Lower lobe of right lung (tissue), 2 donors: ENCODE measurements at regions not wholly inside any gene's neighbourhood (a gene's known extent, or its start where the extent isn't known, plus 50 kb on each side); places are given as distances from the start of the nearest gene placed in this dataset.

Experiments used
- ATAC-seq, 2 donors: fragments of 200-7000 bp; cut with Tn5 transposase; one replicate each; pipeline ENCODE4 v1.9.1; 2020 to 2022; ENCODE audit warnings: mild to moderate bottlenecking in 2 of 2, moderate library complexity in 2 of 2
- DNase-seq: peaks from one replicate; pipeline ENCODE4 v3.0.0-alpha.2; 2020
- H3K27ac ChIP-seq: fragments of 200-600 bp; one replicate; pipeline ENCODE4 v1.8.0; 2022
- H3K27me3 ChIP-seq: fragments of 200-600 bp; one replicate; pipeline ENCODE4 v1.8.0; 2022; ENCODE audit warnings: low read depth
- H3K36me3 ChIP-seq: fragments of 200-600 bp; one replicate; pipeline ENCODE4 v1.8.0; 2022; ENCODE audit warnings: mild to moderate bottlenecking
- H3K4me1 ChIP-seq: fragments of 200-600 bp; one replicate; pipeline ENCODE4 v1.8.0; 2022
- H3K4me3 ChIP-seq: fragments of 200-600 bp; one replicate; pipeline ENCODE4 v1.8.0; 2022; ENCODE audit warnings: mild to moderate bottlenecking
- H3K9me3 ChIP-seq: fragments of 200-600 bp; one replicate; pipeline ENCODE4 v1.8.0; 2022
- intact Hi-C: fragments of 100-400 bp; cut with DNase I; formaldehyde crosslinking; loops from one replicate; pipeline ENCODE4 v1.11.0; 2022
- TF ChIP-seq, protein P1 (sequence below): fragments of 200-600 bp; IDR thresholded peaks from one replicate; pipeline ENCODE4 v1.8.0; 2022; ENCODE audit warnings: antibody characterized with exemption, mild to moderate bottlenecking
- donor health status: DM: no; HTN: yes; CAD: no; lungs with severe emphysema.

GRCh38 chr16:73323880-73324279 is 276.0 kb upstream of the ZFHX3 start:
- Histone ChIP-seq H3K4me1 (no peaks in the 10 kb centered on the region), H3K36me3 (no peaks in the 10 kb centered on the region), H3K27ac (no peak overlapping the region), H3K27me3 (no peaks in the 10 kb centered on the region), H3K9me3 (no peaks in the 10 kb centered on the region), H3K4me3 (no peak overlapping the region)
- ATAC-seq (peak in 1 of 2 donors; percentile 17), DNase-seq (no peak)
- TF ChIP-seq, protein P1, sequence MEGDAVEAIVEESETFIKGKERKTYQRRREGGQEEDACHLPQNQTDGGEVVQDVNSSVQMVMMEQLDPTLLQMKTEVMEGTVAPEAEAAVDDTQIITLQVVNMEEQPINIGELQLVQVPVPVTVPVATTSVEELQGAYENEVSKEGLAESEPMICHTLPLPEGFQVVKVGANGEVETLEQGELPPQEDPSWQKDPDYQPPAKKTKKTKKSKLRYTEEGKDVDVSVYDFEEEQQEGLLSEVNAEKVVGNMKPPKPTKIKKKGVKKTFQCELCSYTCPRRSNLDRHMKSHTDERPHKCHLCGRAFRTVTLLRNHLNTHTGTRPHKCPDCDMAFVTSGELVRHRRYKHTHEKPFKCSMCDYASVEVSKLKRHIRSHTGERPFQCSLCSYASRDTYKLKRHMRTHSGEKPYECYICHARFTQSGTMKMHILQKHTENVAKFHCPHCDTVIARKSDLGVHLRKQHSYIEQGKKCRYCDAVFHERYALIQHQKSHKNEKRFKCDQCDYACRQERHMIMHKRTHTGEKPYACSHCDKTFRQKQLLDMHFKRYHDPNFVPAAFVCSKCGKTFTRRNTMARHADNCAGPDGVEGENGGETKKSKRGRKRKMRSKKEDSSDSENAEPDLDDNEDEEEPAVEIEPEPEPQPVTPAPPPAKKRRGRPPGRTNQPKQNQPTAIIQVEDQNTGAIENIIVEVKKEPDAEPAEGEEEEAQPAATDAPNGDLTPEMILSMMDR, result no peak
- intact Hi-C loops, result no loop called here

DNA sequence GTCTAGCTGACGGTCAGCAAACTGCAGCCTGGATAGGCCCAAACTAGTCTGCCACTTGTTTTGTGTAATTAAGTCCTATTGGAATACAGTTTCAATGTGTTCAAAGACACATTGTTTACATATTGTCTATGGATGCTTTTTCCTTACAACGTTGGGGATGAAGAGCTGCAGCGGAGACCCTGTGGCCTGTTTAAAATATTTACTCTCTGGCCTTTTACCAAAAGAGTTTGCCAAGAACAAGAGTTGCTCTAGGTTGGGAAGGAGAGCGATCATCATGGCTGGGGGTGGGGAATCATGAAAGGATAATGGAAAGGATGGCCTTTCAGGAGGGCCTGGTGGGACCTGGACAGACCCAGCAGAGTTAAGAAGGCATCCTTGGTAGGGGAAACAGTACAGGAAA is 274.9 kb upstream of the ZFHX3 start:
- Histone ChIP-seq H3K9me3 (no peaks in the 10 kb centered on the region), H3K27me3 (no peaks in the 10 kb centered on the region), H3K36me3 (no peaks in the 10 kb centered on the region), H3K4me3 (no peak overlapping the region), H3K4me1 (no peaks in the 10 kb centered on the region), H3K27ac (no peak overlapping the region)
- ATAC-seq (no peak), DNase-seq (no peak)
- TF ChIP-seq, protein P1, result no peak
- intact Hi-C loops, result no loop called here

GRCh38 chr16:73321853-73322252 is 273.9 kb upstream of the ZFHX3 start:
- Histone ChIP-seq H3K4me3 (no peak overlapping the region), H3K4me1 (no peaks in the 10 kb centered on the region), H3K9me3 (no peaks in the 10 kb centered on the region), H3K27ac (no peak overlapping the region), H3K36me3 (no peaks in the 10 kb centered on the region), H3K27me3 (no peaks in the 10 kb centered on the region)
- ATAC-seq (no peak), DNase-seq (no peak)
- intact Hi-C loops, result no loop called here
- TF ChIP-seq, protein P1, result no peak

DNA sequence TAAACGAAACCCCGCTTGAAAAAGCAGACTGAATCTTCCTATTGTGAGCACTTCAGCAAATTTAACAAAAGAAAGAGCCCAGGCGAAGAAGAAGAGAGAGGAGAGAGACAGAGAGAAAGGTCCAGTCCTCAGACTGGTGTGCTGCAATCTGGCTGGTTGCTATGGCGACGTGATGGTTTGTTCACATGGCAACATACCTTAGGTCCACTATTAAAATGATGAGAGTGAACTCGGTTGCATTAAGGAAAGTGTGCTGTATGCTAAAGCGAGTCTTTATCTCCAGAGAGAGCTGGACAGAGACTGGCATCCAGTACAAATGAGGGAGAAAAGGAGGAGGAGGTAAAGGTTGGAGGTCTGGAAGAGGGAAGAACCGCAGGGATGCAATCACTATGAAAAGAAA is 271.8 kb upstream of the ZFHX3 start:
- no peak for ATAC-seq
- no peaks in the 10 kb centered on the region for H3K9me3 ChIP-seq
- no peak for DNase-seq
- intact Hi-C loops, result no loop called here
- TF ChIP-seq, protein P1, result no peak
- no peaks in the 10 kb centered on the region for H3K4me1 ChIP-seq
- H3K27ac ChIP-seq, result no peak overlapping the region
- no peaks in the 10 kb centered on the region for H3K27me3 ChIP-seq
- no peak overlapping the region for H3K4me3 ChIP-seq
- no peaks in the 10 kb centered on the region for H3K36me3 ChIP-seq

DNA sequence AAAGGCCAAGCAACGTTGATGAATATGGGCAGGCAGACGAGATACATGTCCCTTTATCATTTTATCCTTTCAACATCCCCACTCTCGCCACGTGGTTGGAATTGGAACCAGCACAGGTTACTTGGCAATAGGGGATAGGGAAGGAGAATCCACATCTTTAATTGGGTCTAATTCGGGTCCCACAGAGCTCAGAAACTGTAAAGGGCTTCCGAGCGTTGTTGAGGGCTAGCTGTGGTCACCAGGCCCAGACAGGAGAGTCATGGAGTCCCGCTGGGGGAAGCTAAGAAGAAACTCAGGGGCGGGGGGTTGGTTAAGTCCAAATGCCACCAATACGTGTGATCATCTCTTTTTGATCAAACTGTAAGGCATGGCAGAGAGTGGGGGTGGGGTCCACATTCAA is 271.3 kb upstream of the ZFHX3 start:
- H3K4me3 ChIP-seq, result no peak overlapping the region
- H3K9me3 ChIP-seq, result no peaks in the 10 kb centered on the region
- ATAC-seq (no peak), DNase-seq (no peak)
- TF ChIP-seq, protein P1, result no peak
- no peak overlapping the region for H3K27ac ChIP-seq
- intact Hi-C loops, result no loop called here
- H3K36me3 ChIP-seq, result no peaks in the 10 kb centered on the region
- H3K4me1 ChIP-seq, result no peaks in the 10 kb centered on the region
- H3K27me3 ChIP-seq, result no peaks in the 10 kb centered on the region

GRCh38 chr16:73317321-73317857 is 269.5 kb upstream of the ZFHX3 start:
- Histone ChIP-seq H3K4me3 (no peak overlapping the region), H3K9me3 (no peaks in the 10 kb centered on the region), H3K27ac (no peak overlapping the region), H3K27me3 (no peaks in the 10 kb centered on the region), H3K36me3 (no peaks in the 10 kb centered on the region), H3K4me1 (no peaks in the 10 kb centered on the region)
- DNase-seq (no peak), ATAC-seq (no peak)
- intact Hi-C loops, result no loop called here
- TF ChIP-seq, protein P1, result no peak
